Stimulated activated CD4-positive, alpha-beta T cell treated with anti-CD3 and anti-CD28 coated beads, TNF-alpha, amount 100 ng/mL, for 24 hours (primary cell): ENCODE measurements at regions not wholly inside any gene's neighbourhood (a gene's known extent, or its start where the extent isn't known, plus 50 kb on each side); places are given as distances from the start of the nearest gene placed in this dataset.

Experiments used
- DNase-seq, 3 experiments: peaks; one replicate each; pipeline ENCODE4 v3.0.0-alpha.2; 2020; ENCODE audit warnings: low read depth in 3 of 3

GRCh38 chr15:53400986-53401385 lies 358.5 kb downstream of the WDR72 start:
- no peak for DNase-seq

GRCh38 chr15:53397041-53397616 lies 362.3 kb downstream of the WDR72 start:
- DNase-seq, result no peak

- DNase-seq, result no peak
These were observed 363.6 kb downstream of the WDR72 start for GRCh38 chr15:53395871-53396270.

- no peak for DNase-seq
These were observed 368.9 kb downstream of the WDR72 start for GRCh38 chr15:53390549-53390948.

GRCh38 chr15:53389271-53390037 lies 370.0 kb downstream of the WDR72 start:
- DNase-seq, result no peak

- no peak for DNase-seq
These were observed 375.0 kb downstream of the WDR72 start for GRCh38 chr15:53384417-53384816.

- no peak for DNase-seq
These were observed 381.2 kb downstream of the WDR72 start for GRCh38 chr15:53378096-53378800.

GRCh38 chr15:53367740-53368139 lies 391.7 kb downstream of the WDR72 start:
- DNase-seq, result no peak

DNA sequence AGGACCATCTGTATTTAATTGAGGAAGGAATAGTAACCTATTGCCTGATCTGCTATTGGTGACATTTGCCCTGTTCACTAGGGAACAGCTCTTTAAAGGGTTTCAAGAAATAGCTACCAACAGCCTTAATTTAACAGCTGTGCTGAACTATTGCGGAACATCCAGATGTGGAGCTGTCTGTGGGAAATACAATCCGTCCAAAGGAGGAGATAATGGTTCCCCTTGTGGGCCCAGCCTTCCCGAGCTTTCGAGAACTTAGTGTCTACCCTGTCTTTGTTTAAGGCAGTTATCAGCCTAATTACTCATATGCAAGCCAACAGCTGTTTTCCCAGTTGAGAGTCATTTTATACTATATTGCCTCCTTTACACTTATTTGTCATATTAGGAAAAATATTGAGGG lies 398.6 kb downstream of the WDR72 start:
- no peak for DNase-seq

DNA sequence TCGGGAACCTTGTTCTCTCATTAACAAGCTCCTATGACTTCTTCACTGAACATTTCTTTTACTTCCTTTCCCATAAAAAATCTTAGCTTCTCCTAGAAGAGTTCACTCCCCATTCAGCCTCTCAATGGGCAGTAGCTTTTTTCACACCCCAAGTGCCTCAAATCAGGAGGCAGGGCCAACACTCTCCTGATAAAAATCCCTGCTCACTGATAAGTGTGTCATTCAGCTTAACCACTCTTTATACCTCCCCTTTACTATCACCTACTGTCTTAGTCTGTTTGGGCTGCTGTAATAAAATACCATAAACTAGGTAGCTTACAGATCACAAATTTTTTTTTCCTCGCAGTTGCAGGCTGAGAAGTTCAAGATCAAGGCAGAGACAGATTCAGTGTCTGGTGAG lies 400.4 kb downstream of the WDR72 start:
- DNase-seq, result no peak

- DNase-seq, result no peak
These were observed 404.6 kb downstream of the WDR72 start for GRCh38 chr15:53354874-53355273.

DNA sequence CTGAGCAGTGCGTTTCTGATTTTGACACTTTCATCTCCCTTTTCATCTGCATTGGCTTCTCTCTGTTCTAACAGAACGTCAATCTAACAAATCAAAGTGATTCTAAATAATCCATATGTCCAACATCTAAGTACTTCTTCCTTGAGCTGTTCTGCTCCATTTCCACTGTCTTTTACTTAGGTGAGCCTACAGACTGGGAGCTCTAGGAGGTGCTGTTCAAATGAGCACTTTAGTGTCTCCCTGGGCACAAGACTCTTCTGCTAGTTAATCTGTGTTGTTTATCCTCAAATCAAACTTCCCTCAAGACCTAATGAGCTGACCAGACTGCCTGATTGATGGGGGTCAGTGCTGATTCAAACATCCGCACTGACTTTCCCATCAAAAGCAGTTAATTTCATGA lies 408.1 kb downstream of the WDR72 start:
- no peak for DNase-seq

- DNase-seq, result no peak
These were observed 412.9 kb downstream of the WDR72 start for GRCh38 chr15:53346583-53346982.

DNA sequence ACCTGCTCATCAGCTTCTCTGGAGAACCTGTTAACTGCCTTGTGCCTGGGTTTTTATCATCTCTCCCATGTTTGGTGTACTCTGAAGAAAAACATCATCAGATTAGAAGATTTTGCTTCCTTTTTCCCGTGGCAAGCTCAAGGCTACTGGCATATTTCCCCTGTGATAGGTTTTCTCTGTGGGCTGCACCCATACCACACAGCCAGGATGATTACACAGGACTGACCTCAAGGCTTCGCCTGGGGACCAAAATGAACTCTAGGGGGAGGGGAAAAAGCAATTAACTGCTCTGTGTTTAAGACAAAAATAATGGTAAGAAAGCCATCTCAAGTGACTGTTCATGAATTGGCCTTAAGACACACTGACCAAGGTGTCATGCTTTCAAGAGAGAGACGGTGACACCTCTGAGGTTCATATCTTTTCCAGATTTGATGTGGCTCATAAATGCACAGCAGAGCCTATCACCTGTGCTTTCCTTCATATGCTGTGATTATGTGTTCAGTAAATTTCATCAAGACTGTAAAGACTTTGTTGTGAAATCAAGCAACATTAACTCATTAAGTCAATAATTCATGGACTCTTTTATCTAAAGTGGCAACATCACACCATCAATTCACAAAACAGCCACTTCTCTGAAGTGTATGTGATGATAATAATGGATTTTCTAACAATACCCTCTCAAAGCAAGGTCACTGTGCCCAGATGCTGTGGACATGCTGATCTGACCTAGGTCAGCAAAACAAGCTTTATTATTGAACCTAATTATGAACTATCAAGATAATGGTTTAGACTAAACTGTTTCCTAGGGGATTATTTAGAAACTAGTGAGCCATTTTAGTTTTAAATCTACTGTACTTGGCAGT lies 427.9 kb downstream of the WDR72 start:
- DNase-seq, result no peak

- no peak for DNase-seq
These were observed 431.1 kb downstream of the WDR72 start for GRCh38 chr15:53328341-53328740.

- DNase-seq, result no peak
These were observed 435.4 kb downstream of the WDR72 start for GRCh38 chr15:53324061-53324460.

DNA sequence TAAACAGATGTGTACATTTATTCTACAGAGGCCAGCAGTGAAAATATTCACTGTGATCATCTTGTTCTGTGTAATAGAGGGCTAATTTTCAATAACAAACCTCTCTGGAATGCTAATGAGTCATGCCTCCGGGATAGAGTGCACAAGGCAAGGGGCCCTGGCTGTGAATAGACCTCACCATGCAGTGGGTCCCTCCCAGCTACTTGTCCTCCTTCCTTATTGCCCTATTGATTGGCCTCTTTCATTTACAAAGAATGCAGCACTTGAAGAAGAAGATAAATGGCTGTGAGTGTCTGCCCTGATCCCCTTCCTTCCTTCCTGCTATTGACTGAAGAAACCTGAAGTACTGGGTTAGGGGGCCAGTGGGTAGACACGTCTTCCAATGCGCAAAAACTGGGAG lies 436.3 kb downstream of the WDR72 start:
- DNase-seq, result no peak

- no peak for DNase-seq
These were observed 438.6 kb downstream of the WDR72 start for GRCh38 chr15:53320816-53321215.

GRCh38 chr15:53312707-53313106 lies 446.8 kb downstream of the WDR72 start:
- no peak for DNase-seq

GRCh38 chr15:53310709-53311108 lies 448.8 kb downstream of the WDR72 start:
- no peak for DNase-seq

- DNase-seq, result no peak
These were observed 451.4 kb downstream of the WDR72 start for GRCh38 chr15:53307952-53308624.

DNA sequence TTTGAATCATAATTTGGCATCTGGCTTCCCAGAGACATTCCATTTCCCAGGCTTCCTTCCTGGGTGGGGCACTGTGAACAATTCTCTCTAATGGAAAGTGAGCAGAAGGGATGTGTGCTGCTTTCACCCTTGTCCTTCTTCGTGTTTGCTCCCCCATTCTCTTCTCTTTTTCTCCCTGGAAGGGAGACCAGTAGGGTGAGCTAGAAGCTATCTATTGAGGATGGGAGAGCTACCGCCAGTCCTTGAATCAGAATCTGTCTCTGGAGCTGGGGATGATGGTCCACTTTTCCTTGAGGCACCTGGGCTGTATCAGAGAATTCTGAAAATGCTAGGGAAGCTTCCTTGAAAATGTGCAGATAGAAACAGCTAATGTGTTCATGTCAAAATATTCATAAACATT lies 453.9 kb downstream of the WDR72 start:
- DNase-seq, result no peak
